Testis (tissue), 2 donors: ENCODE measurements at regions not wholly inside any gene's neighbourhood (a gene's known extent, or its start where the extent isn't known, plus 50 kb on each side); places are given as distances from the start of the nearest gene placed in this dataset.

ENCODE experiments used
- DNase-seq: peaks from one replicate; pipeline ENCODE4 v3.0.0-alpha.2; 2019
- H3K27ac ChIP-seq, 2 donors: fragments of 200-600 bp; sonication (generic); one replicate each; pipeline ENCODE4 v1.5.1; 2019
- H3K27me3 ChIP-seq: fragments of 200-600 bp; sonication (generic); one replicate; pipeline ENCODE4 v1.5.1; 2019
- H3K36me3 ChIP-seq: fragments of 200-600 bp; sonication (generic); one replicate; pipeline ENCODE4 v1.5.1; 2017; ENCODE audit warnings: low read depth; ENCODE audit errors: missing control alignments
- H3K4me1 ChIP-seq: fragments of 200-600 bp; sonication (generic); one replicate; pipeline ENCODE4 v1.5.1; 2019
- H3K4me3 ChIP-seq, 2 donors: fragments of 200-600 bp; sonication (generic); one replicate each; pipeline ENCODE4 v1.5.1; 2017 to 2019
- H3K9me3 ChIP-seq: fragments of 200-600 bp; sonication (generic); one replicate; pipeline ENCODE4 v1.5.1; 2017
- CTCF ChIP-seq, 3 experiments: fragments of 450-650 bp in 2 of 3; fragments of 200-600 bp in 1 of 3; sonication (generic) in 1 of 3; IDR thresholded peaks; one replicate each; pipeline ENCODE4 v1.5.1; 2016 to 2019; ENCODE audit warnings: antibody characterized with exemption in 3 of 3, mild to moderate bottlenecking in 2 of 3, moderate library complexity in 1 of 3
- POLR2A ChIP-seq: fragments of 450-650 bp; IDR thresholded peaks from one replicate; pipeline ENCODE4 v1.6.1; 2017; ENCODE audit warnings: antibody characterized with exemption, mild to moderate bottlenecking, moderate library complexity
- WGBS, 2 donors: methylation state at CpG; one replicate each; pipeline ENCODE4 v1.1.5; 2018; 5-methylcytosine and 5-hydroxymethylcytosine counted together
- intact Hi-C: fragments of 100-400 bp; cut with DNase I; formaldehyde crosslinking; loops from one replicate; pipeline ENCODE4 v1.15.1; 2023; ENCODE audit warnings: low total_unique reads

- DNase-seq: no peak
- Histone ChIP-seq H3K4me3 (no peak overlapping the region), H3K27me3 (no peaks in the 10 kb centered on the region), H3K27ac (no peak overlapping the region), H3K36me3 (no peaks in the 10 kb centered on the region), H3K4me1 (no peaks in the 10 kb centered on the region), H3K9me3 (no peaks in the 10 kb centered on the region)
- 72 to 76% methylated on average over 6 of the region's 6 CpGs for WGBS, 2 donors
- TF ChIP-seq CTCF (IDR thresholded peaks at IDR 0.05) (no peak), POLR2A (no peak)
- intact Hi-C loops: no loop called here
Observed at GRCh38 chr5:125026867-125027731, 280.7 kb upstream of the ZNF608 start.

- Histone ChIP-seq H3K27ac (no peak overlapping the region), H3K4me1 (no peaks in the 10 kb centered on the region), H3K36me3 (no peaks in the 10 kb centered on the region), H3K9me3 (no peaks in the 10 kb centered on the region), H3K4me3 (no peak overlapping the region), H3K27me3 (no peaks in the 10 kb centered on the region)
- TF ChIP-seq CTCF (IDR thresholded peaks at IDR 0.05) (no peak), POLR2A (no peak)
- WGBS, 2 donors: 81 to 84% methylated on average over 3 of the region's 3 CpGs
- intact Hi-C loops: no loop called here
- no peak for DNase-seq
Observed at GRCh38 chr5:125032286-125032685, 285.8 kb upstream of the ZNF608 start.

GRCh38 chr5:125033602-125034001 is 287.2 kb upstream of the ZNF608 start:
- intact Hi-C loops: no loop called here
- H3K9me3 ChIP-seq: no peaks in the 10 kb centered on the region
- no peaks in the 10 kb centered on the region for H3K27me3 ChIP-seq
- H3K4me3 ChIP-seq: no peak overlapping the region
- TF ChIP-seq CTCF (IDR thresholded peaks at IDR 0.05): no peak
- no peak for TF ChIP-seq POLR2A
- WGBS, 2 donors: 88 to 90% methylated on average over 2 of the region's 2 CpGs
- DNase-seq: no peak
- no peaks in the 10 kb centered on the region for H3K4me1 ChIP-seq
- no peaks in the 10 kb centered on the region for H3K36me3 ChIP-seq
- H3K27ac ChIP-seq: no peak overlapping the region

GRCh38 chr5:125034331-125034730 is 287.9 kb upstream of the ZNF608 start:
- Histone ChIP-seq H3K36me3 (no peaks in the 10 kb centered on the region), H3K27ac (no peak overlapping the region), H3K9me3 (no peaks in the 10 kb centered on the region), H3K27me3 (no peaks in the 10 kb centered on the region), H3K4me3 (no peak overlapping the region), H3K4me1 (no peaks in the 10 kb centered on the region)
- 94% methylated on average over 4 to 5 of the region's 5 CpGs for WGBS, 2 donors
- intact Hi-C loops: no loop called here
- DNase-seq: no peak
- TF ChIP-seq CTCF (IDR thresholded peaks at IDR 0.05) (no peak), POLR2A (no peak)

- no peak overlapping the region for H3K27ac ChIP-seq
- TF ChIP-seq CTCF (IDR thresholded peaks at IDR 0.05) (no peak), POLR2A (no peak)
- DNase-seq: no peak
- H3K4me1 ChIP-seq: no peaks in the 10 kb centered on the region
- H3K27me3 ChIP-seq: no peaks in the 10 kb centered on the region
- intact Hi-C loops: no loop called here
- H3K4me3 ChIP-seq: no peak overlapping the region
- no peaks in the 10 kb centered on the region for H3K9me3 ChIP-seq
- no peaks in the 10 kb centered on the region for H3K36me3 ChIP-seq
- WGBS, 2 donors: 92% methylated on average over 8 of the region's 8 CpGs
Observed at GRCh38 chr5:125036494-125036893, 290.1 kb upstream of the ZNF608 start.
